H1 (cell line): ENCODE measurements at regions not wholly inside any gene's neighbourhood (a gene's known extent, or its start where the extent isn't known, plus 50 kb on each side); places are given as distances from the start of the nearest gene placed in this dataset.

ENCODE experiments used
- CTCF ChIA-PET: fragments of 300-600 bp; sonication (Branson Sonifier 250); formaldehyde crosslinking; loops from one replicate; lab custom pipeline; 2021; ENCODE audit not compliant: partially characterized antibody; lab: Charles Lee
- POLR2A ChIA-PET: fragments of 300-600 bp; sonication (Branson Sonifier 250); formaldehyde crosslinking; loops from one replicate; lab custom pipeline; 2021; ENCODE audit warnings: inconsistent platforms; ENCODE audit not compliant: partially characterized antibody; lab: Charles Lee
- DNase-seq, 2 experiments: peaks; one replicate each; pipeline versions ENCODE4 v3.0.0 to v3.0.0-alpha.2; 2010 to 2022; ENCODE audit warnings: low spot score in 2 of 2, low read depth in 1 of 2, mixed read lengths in 1 of 2
- FAIRE-seq: peaks from 2 replicates; lab custom pipeline; 2011; peaks lifted over from hg19 to GRCh38; lab: Jason Lieb, UNC
- H2AFZ ChIP-seq: 2 replicates; pipeline ENCODE4 v1.8.1; 2012; ENCODE audit warnings: low read length, inconsistent platforms
- H2AK5ac ChIP-seq: 2 replicates; pipeline ENCODE4 v1.6.1; 2013; ENCODE audit warnings: low read depth, low read length
- H2BK120ac ChIP-seq: replicated peaks from 2 replicates; pipeline ENCODE3; 2013; ENCODE audit warnings: low read depth, low read length, inconsistent platforms
- H2BK12ac ChIP-seq: 2 replicates; pipeline ENCODE4 v1.6.1; 2013; ENCODE audit warnings: low read depth, low read length
- H2BK15ac ChIP-seq: 2 replicates; pipeline ENCODE4 v1.6.1; 2013; ENCODE audit warnings: low read length
- H2BK20ac ChIP-seq: 2 replicates; pipeline ENCODE4 v1.6.1; 2013; ENCODE audit warnings: low read length
- H2BK5ac ChIP-seq: 2 replicates; pipeline ENCODE4 v1.6.1; 2013; ENCODE audit warnings: low read depth, low read length
- H3K14ac ChIP-seq: 2 replicates; pipeline ENCODE4 v1.6.1; 2013; ENCODE audit warnings: inconsistent platforms; ENCODE audit not compliant: insufficient read length
- H3K18ac ChIP-seq: 2 replicates; pipeline ENCODE4 v1.6.1; 2013; ENCODE audit warnings: low read length; ENCODE audit errors: extremely low read depth
- H3K23ac ChIP-seq: 2 replicates; pipeline ENCODE4 v1.6.1; 2013; ENCODE audit warnings: inconsistent platforms; ENCODE audit not compliant: insufficient read length
- H3K23me2 ChIP-seq: 2 replicates; pipeline ENCODE4 v1.6.1; 2013; ENCODE audit warnings: low read depth, low read length
- H3K27ac ChIP-seq: 2 replicates; pipeline ENCODE4 v1.6.1; 2011; ENCODE audit warnings: low read depth, low read length, inconsistent platforms
- H3K27me3 ChIP-seq, 4 experiments: replicated peaks in 1 of 4; 1 replicate in 1 of 4; 2 replicates in 3 of 4; pipeline versions ENCODE4 v1.6.1 to v1.8.1; 2011 to 2013; ENCODE audit warnings: low read length in 3 of 4, mild to moderate bottlenecking in 3 of 4, inconsistent platforms in 2 of 4, mixed read lengths in 2 of 4, moderate library complexity in 1 of 4; ENCODE audit not compliant: control insufficient read depth in 3 of 4, insufficient read depth in 3 of 4; ENCODE audit errors: extremely low read depth in 1 of 4
- H3K36me3 ChIP-seq, 4 experiments: 2 replicates each; pipeline versions ENCODE4 v1.6.1 to v1.8.1; 2011 to 2013; ENCODE audit warnings: mild to moderate bottlenecking in 4 of 4, low read length in 3 of 4, moderate library complexity in 2 of 4, control low read depth in 1 of 4, inconsistent platforms in 1 of 4; ENCODE audit not compliant: insufficient read depth in 4 of 4, control insufficient read depth in 2 of 4
- H3K4ac ChIP-seq: replicated peaks from 2 replicates; pipeline ENCODE3; 2013; ENCODE audit warnings: low read length, low read depth, mixed read lengths, inconsistent platforms; ENCODE audit not compliant: insufficient read length
- H3K4me1 ChIP-seq, 4 experiments: replicated peaks in 1 of 4; 1 replicate in 1 of 4; 2 replicates in 3 of 4; pipeline versions ENCODE4 v1.6.1 to v1.8.1; 2011 to 2013; ENCODE audit warnings: low read length in 3 of 4, inconsistent platforms in 2 of 4, mixed read lengths in 1 of 4; ENCODE audit not compliant: insufficient read depth in 4 of 4, control insufficient read depth in 3 of 4
- H3K4me2 ChIP-seq, 2 experiments: 2 replicates each; pipeline versions ENCODE4 v1.6.1 to v1.8.1; 2011 to 2013; ENCODE audit warnings: low read depth in 2 of 2, low read length in 2 of 2, control low read depth in 1 of 2, inconsistent platforms in 1 of 2, mild to moderate bottlenecking in 1 of 2; ENCODE audit not compliant: insufficient read depth in 1 of 2
- H3K4me3 ChIP-seq, 4 experiments: fragments of 200-600, 300-600 bp in 1 of 4; sonication (generic), shearing (Covaris generic), sonication (Bioruptor Twin) in 1 of 4; 2 replicates each; pipeline versions ENCODE4 v1.5.1 to v1.8.1; 2011 to 2016; ENCODE audit warnings: low read length in 4 of 4, low read depth in 3 of 4, control low read depth in 2 of 4, inconsistent platforms in 2 of 4, mild to moderate bottlenecking in 2 of 4, mixed read lengths in 1 of 4, moderate library complexity in 1 of 4; ENCODE audit not compliant: insufficient read depth in 2 of 4; ENCODE audit errors: extremely low read depth in 1 of 4
- H3K56ac ChIP-seq: replicated peaks from 2 replicates; pipeline ENCODE3; 2013; ENCODE audit warnings: low read depth, mild to moderate bottlenecking, mixed read lengths, low read length, inconsistent platforms; ENCODE audit not compliant: insufficient read length
- H3K79me1 ChIP-seq: 2 replicates; pipeline ENCODE4 v1.6.1; 2013; ENCODE audit warnings: low read depth, low read length, control low read depth
- H3K79me2 ChIP-seq, 2 experiments: 2 replicates each; pipeline versions ENCODE4 v1.6.1 to v1.8.1; 2012 to 2013; ENCODE audit warnings: low read length in 2 of 2, mild to moderate bottlenecking in 2 of 2, inconsistent platforms in 1 of 2; ENCODE audit not compliant: insufficient read depth in 2 of 2, control insufficient read depth in 1 of 2
- H3K9ac ChIP-seq, 4 experiments: replicated peaks in 1 of 4; 1 replicate in 1 of 4; 2 replicates in 3 of 4; pipeline versions ENCODE4 v1.6.1 to v1.8.1; 2011 to 2013; ENCODE audit warnings: low read depth in 3 of 4, low read length in 3 of 4, control low read depth in 2 of 4, mild to moderate bottlenecking in 2 of 4, moderate library complexity in 2 of 4, inconsistent platforms in 1 of 4; ENCODE audit errors: extremely low read depth in 1 of 4
- H3K9me3 ChIP-seq, 2 experiments: 2 replicates each; pipeline versions ENCODE4 v1.6.1 to v1.8.1; 2012 to 2013; ENCODE audit warnings: mild to moderate bottlenecking in 2 of 2, moderate library complexity in 2 of 2, control low read depth in 1 of 2, inconsistent platforms in 1 of 2, low read depth in 1 of 2, low read length in 1 of 2, mixed read lengths in 1 of 2; ENCODE audit not compliant: insufficient read depth in 2 of 2
- H4K20me1 ChIP-seq, 2 experiments: replicated peaks in 1 of 2; 2 replicates each; pipeline versions ENCODE3 to v1.8.1; 2011 to 2013; ENCODE audit warnings: inconsistent platforms in 2 of 2, low read length in 2 of 2, mild to moderate bottlenecking in 1 of 2; ENCODE audit not compliant: insufficient read depth in 2 of 2, control insufficient read depth in 1 of 2
- H4K5ac ChIP-seq: 2 replicates; pipeline ENCODE4 v1.6.1; 2013; ENCODE audit warnings: low read length, low read depth, mixed read lengths, inconsistent platforms; ENCODE audit not compliant: insufficient read length
- H4K8ac ChIP-seq: 2 replicates; pipeline ENCODE4 v1.8.0; 2013; ENCODE audit warnings: mild to moderate bottlenecking, moderate library complexity, low read length, inconsistent platforms; ENCODE audit not compliant: insufficient read depth; ENCODE audit errors: extremely low read depth
- H4K91ac ChIP-seq: replicated peaks from 2 replicates; pipeline ENCODE3; 2013; ENCODE audit warnings: low read length, mixed read lengths, inconsistent platforms; ENCODE audit not compliant: insufficient read length
- ATF3 ChIP-seq: IDR thresholded peaks from 2 replicates; pipeline ENCODE4 v1.6.1; 2011; ENCODE audit warnings: low read depth, mild to moderate bottlenecking, low read length; ENCODE audit not compliant: insufficient read depth
- CBX5 ChIP-seq: fragments of 300-800, 300-1000 bp; sonication (generic); IDR thresholded peaks from 2 replicates; pipeline ENCODE4 v1.7.1; 2016; ENCODE audit warnings: antibody characterized with exemption, low read length, low read depth
- CHD2 ChIP-seq: IDR thresholded peaks from 2 replicates; pipeline ENCODE4 v1.6.1; 2012; ENCODE audit warnings: low read length, improper control_type of control experiment
- CREB1 ChIP-seq: IDR thresholded peaks from 2 replicates; pipeline ENCODE4 v1.6.1; 2012; ENCODE audit warnings: inconsistent platforms
- EGR1 ChIP-seq: IDR thresholded peaks from 2 replicates; pipeline ENCODE4 v1.6.1; 2011; ENCODE audit warnings: low read depth, low read length, borderline replicate concordance
- GTF2F1 ChIP-seq: IDR thresholded peaks from 2 replicates; pipeline ENCODE4 v1.6.1; 2012; ENCODE audit warnings: low read depth, low read length, improper control_type of control experiment, borderline replicate concordance
- KDM5A ChIP-seq: fragments of 200-600 bp; IDR thresholded peaks from 2 replicates; pipeline ENCODE4 v1.7.1; 2012; ENCODE audit warnings: mild to moderate bottlenecking, low read length, inconsistent platforms, mixed read lengths
- MAFK ChIP-seq: IDR thresholded peaks from 2 replicates; pipeline ENCODE4 v1.6.1; 2012; ENCODE audit warnings: low read depth, mild to moderate bottlenecking, improper control_type of control experiment, low read length
- PHF8 ChIP-seq: fragments of 200-600 bp; sonication (generic); conservative IDR thresholded peaks from 2 replicates; pipeline ENCODE4 v1.7.1; 2012; ENCODE audit warnings: low read depth, mild to moderate bottlenecking, inconsistent platforms, low read length, moderate library complexity
- POU5F1 ChIP-seq: IDR thresholded peaks from 2 replicates; pipeline ENCODE4 v1.6.1; 2011; ENCODE audit warnings: low read depth, mild to moderate bottlenecking, low read length, moderate library complexity
- RNF2 ChIP-seq: fragments of 200-900, 300-1000 bp; sonication (generic); IDR thresholded peaks from 2 replicates; pipeline ENCODE4 v1.7.1; 2016; ENCODE audit warnings: borderline replicate concordance, low read depth, mild to moderate bottlenecking, antibody characterized with exemption, low read length; ENCODE audit not compliant: poor library complexity, severe bottlenecking; ENCODE audit errors: missing control alignments
- SUZ12 ChIP-seq: fragments of 200-600 bp; sonication (generic); IDR thresholded peaks from 2 replicates; pipeline ENCODE4 v1.6.1; 2012; ENCODE audit warnings: mild to moderate bottlenecking, inconsistent platforms, low read length, moderate library complexity, mixed read lengths
- TBP ChIP-seq: IDR thresholded peaks from 2 replicates; pipeline ENCODE4 v1.6.1; 2011; ENCODE audit warnings: low read depth, low read length, improper control_type of control experiment
- TEAD4 ChIP-seq: IDR thresholded peaks from 2 replicates; pipeline ENCODE4 v1.6.1; 2012; ENCODE audit warnings: low read depth, low read length, inconsistent platforms, mixed read lengths
- WGBS, 2 experiments: shearing (Covaris generic) in 1 of 2; methylation state at CpG; one replicate each; pipeline versions ENCODE4 v1.1.6 to v1.1.7; 2013 to 2015; ENCODE audit warnings: low lambda C conversion rate in 2 of 2, mixed read lengths in 2 of 2, inconsistent platforms in 1 of 2, low coverage in 1 of 2, missing lambda C conversion rate in 1 of 2; ENCODE audit not compliant: insufficient replicate concordance in 2 of 2, insufficient coverage in 1 of 2, insufficient read length in 1 of 2; ENCODE audit errors: extremely low coverage in 1 of 2, missing lambda C conversion rate in 1 of 2; 5-methylcytosine and 5-hydroxymethylcytosine counted together

- no peak overlapping the region for H3K14ac ChIP-seq
- no peaks in the 10 kb centered on the region for H4K20me1 ChIP-seq
- no peak for TF ChIP-seq CHD2
- TF ChIP-seq POU5F1 = no peak
- no peak for TF ChIP-seq KDM5A
- no peak for TF ChIP-seq CREB1
- no peak for TF ChIP-seq PHF8
- no peak for TF ChIP-seq EGR1
- TF ChIP-seq MAFK = no peak
- TF ChIP-seq TBP = no peak
- no peak for TF ChIP-seq CBX5
- no peak for TF ChIP-seq SUZ12
- TF ChIP-seq ATF3 = no peak
- no peak for TF ChIP-seq GTF2F1
- TF ChIP-seq TEAD4 = no peak
- TF ChIP-seq RNF2 = no peak
Observed at GRCh38 chr10:71081912-71082311, 130.5 kb upstream of the UNC5B start.

More at GRCh38 chr10:71081912-71082311, 130.5 kb upstream of the UNC5B start:
- FAIRE-seq = no peak
- Histone ChIP-seq H3K4me3 (no peak overlapping the region), H3K79me2 (no peaks in the 10 kb centered on the region), H2BK20ac (no peak overlapping the region), H3K27me3 (no peaks in the 10 kb centered on the region; a peak in 2 of 7 replicates), H3K79me1 (no peaks in the 10 kb centered on the region), H3K23me2 (no peaks in the 10 kb centered on the region), H3K27ac (no peak overlapping the region), H3K23ac (no peak overlapping the region), H2AFZ (no peak overlapping the region), H4K5ac (no peak overlapping the region), H2BK12ac (no peak overlapping the region), H2AK5ac (no peak overlapping the region), H3K9ac (no peak overlapping the region), H4K91ac (no peak overlapping the region), H4K8ac (no peak overlapping the region), H3K9me3 (no peaks in the 10 kb centered on the region), H3K4me2 (no peak overlapping the region), H3K4me1 (peaks cover 0 to 20% (median 8%) of the 10 kb centered on the region in 4 experiments; a peak in 6 of 7 replicates), H2BK120ac (no peak overlapping the region), H2BK5ac (no peak overlapping the region), H3K36me3 (no peaks in the 10 kb centered on the region), H3K4ac (no peak overlapping the region), H3K18ac (no peak overlapping the region), H2BK15ac (no peak overlapping the region), H3K56ac (no peak overlapping the region)
- 92% methylated on average over 2 of the region's 2 CpGs; no CpG with 5 or more reads in 1 of the 2 experiments for WGBS, 2 experiments
- DNase-seq = peak in 1 of 2 experiments; percentile 11
- ChIA-PET POLR2A (interaction anchor here (0.8 kb wide), 1 partner anchor 10 kb away, joined by 4 read pairs; no protein-coding TSS in a partner anchor), CTCF (interaction anchor here (0.9 kb wide), 1 partner anchor 127 kb away, joined by 3 read pairs; no protein-coding TSS in a partner anchor)
